Endometrium (tissue), 2 donors: ENCODE measurements at regions not wholly inside any gene's neighbourhood (a gene's known extent, or its start where the extent isn't known, plus 50 kb on each side); places are given as distances from the start of the nearest gene placed in this dataset.

Experiments
- FAIRE-seq: peaks from 2 replicates; lab custom pipeline; 2012; peaks lifted over from hg19 to GRCh38; lab: Jason Lieb, UNC
- donor health status: control.
- donor health status: control.

GRCh38 chr9:107210775-107211174 is 72.3 kb upstream of the RAD23B start:
- no peak for FAIRE-seq

GRCh38 chr9:107211284-107211923 is 71.7 kb upstream of the RAD23B start:
- no peak for FAIRE-seq

DNA sequence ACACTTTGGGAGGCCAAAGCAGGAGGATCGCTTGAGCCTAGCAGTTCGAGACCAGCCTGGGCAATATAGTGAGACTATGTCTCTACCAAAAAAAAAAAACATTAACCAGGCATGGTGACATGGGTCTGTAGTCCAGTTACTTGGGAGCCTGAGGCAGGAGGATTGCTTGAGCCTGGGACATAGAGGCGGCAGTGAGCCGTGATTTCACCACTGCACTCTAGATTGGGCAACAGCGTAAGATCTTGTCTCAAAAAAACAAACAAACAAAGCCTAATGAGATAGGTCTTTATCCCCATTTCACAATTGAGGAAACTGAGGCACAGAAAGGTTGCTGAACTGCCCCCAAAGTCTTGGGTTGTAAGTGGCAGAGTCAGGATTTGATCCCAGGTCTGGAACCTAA is 70.5 kb upstream of the RAD23B start:
- no peak for FAIRE-seq

DNA sequence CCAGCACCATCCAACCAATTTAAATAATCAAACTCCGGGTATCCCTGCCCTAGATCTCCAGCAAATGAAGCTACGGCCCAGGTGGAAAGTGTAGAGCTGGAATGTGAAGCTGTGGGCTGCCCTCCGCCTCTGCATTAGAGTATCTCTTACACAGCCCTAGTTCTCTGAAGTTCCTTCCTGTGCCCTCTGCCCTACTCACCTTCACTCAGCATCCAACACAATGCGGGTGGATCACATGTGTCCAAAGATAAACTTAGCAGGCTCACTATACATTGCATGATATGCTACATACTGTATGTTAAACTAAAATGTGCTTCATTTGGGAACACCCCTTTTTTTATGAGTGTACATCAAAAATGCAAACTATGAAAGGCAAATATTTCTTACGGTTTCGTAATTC is 70.0 kb upstream of the RAD23B start:
- no peak for FAIRE-seq

- FAIRE-seq: no peak
These were observed 69.5 kb upstream of the RAD23B start for GRCh38 chr9:107213561-107214028.

GRCh38 chr9:107214381-107214780 is 68.7 kb upstream of the RAD23B start:
- FAIRE-seq: no peak

GRCh38 chr9:107214915-107215314 is 68.2 kb upstream of the RAD23B start:
- no peak for FAIRE-seq

DNA sequence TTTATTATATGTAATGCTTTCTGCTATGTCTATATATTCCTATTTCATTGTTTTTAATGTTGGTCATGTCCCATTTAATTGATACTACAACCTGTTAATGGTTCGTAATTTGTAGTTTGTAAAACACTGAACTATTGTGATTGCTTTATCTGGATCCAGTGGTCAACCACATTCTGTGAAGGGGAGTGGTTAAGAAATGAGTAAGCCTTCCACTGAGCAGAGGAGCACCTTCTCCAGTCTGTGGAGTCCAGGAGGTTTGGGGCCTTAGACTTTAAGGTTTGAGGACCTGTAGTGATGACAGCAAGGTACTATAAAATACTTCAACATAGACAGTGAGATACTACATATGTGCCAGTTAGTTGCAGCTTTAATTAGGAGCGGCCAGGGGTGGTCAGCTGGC is 67.7 kb upstream of the RAD23B start:
- FAIRE-seq: no peak

DNA sequence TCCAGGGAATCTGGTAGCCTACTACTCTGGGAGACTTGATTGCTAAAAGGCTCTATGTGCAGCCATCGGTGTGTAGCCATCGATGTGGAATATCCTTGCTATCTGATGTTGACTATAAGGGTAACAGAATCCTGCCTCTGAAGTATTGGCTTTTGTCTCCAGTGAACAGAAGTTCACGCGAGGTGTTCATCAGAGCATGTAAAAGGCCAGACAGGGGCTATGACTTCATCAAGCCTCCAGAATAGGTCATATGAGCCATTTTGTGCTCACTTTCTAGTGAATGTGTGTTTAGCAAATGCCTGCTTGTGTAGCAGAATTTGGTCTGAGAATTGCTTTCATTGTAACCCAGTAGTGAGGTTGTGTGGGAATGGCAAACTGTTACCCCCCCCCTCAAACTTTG is 66.8 kb upstream of the RAD23B start:
- no peak for FAIRE-seq

DNA sequence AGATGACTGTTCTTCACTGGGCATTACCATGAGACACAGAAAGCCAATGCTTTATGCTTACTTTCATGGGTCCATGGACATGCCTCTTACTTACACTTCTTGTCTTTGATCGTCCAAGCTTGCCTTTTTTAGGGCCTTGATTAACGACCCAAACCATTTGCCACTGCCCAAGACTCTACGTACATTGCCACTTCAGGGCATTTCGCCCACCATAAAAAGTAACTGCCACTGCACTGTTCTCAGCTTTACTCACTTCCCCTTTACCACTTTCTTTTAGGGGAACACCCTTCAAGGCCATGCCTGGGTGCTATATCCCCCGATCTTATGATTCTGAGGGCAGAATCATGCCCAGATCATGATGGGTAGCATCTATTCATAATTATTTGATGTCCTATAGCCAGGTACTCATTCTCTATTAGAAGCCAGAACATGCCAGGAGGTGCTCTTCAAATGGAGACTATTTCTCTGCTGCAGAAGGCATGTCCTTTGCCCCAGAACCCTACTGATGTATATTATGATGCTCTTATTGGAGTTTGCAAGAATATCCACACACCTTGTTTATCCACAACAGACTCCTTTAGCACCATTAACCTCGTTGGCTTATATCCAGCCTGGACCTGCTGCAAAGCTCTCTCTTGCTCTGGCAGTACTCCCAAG is 64.1 kb upstream of the RAD23B start:
- FAIRE-seq: no peak

GRCh38 chr9:107219486-107220077 is 63.5 kb upstream of the RAD23B start:
- no peak for FAIRE-seq

GRCh38 chr9:107221321-107221720 is 61.8 kb upstream of the RAD23B start:
- no peak for FAIRE-seq

DNA sequence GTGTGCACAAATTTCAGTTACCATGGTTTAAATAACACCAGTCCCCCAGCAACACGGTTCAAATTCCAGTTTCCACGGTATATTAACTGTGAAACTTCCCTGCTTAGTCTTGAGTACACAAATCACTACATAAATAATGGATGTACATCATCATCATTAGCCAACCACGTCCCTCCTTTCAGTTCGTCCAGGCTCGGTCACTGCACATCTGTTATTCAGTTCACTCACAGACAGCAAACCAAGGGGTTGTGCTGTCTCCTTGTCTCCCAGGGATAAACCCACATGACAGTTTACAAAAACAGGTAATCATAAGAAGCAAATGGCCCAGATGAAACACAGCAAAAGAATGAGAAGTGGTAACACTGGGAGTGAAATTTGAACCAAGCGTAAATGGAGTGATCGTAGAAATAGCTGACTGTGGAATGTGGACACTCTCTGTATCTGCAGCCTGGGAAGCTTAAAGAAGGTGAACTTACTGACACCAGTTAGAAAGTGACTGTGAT is 61.0 kb upstream of the RAD23B start:
- no peak for FAIRE-seq

DNA sequence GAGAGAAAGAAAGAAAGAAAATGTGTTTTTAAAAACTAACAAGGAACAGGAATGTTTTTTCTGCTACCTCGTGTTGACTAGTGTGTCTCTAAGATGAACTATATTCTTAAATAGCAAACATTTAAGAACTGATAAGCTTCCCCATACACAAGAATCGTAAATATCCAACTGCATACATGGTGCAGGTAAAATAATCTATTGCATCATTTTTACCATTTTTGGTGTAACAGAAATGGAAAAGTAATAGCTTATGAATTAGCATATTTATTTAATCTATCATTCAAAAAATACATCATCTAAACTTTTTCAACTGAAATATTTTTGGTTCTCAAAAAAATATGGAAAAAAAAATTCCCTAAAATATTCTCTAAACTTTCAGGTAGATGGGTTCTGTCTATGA is 59.7 kb upstream of the RAD23B start:
- FAIRE-seq: no peak

DNA sequence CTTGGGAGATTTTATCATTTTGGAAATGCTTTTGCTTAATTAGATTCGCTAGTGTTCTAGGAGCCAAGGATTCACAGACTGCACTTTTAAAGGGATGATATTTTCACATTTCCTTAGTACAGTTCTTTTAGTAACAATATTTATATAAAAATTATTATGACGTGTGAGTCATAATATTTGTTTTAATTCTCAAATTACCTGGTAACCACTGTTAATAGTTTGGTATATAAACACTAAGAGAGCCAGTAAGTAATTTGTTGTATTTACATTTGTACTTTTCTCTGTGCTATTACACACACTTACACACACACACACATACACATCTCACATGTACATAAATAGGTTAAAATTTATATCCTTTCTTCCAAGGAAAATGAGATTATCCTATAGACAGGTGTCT is 58.8 kb upstream of the RAD23B start:
- FAIRE-seq: no peak

- FAIRE-seq: no peak
These were observed 56.7 kb upstream of the RAD23B start for GRCh38 chr9:107226421-107226820.

DNA sequence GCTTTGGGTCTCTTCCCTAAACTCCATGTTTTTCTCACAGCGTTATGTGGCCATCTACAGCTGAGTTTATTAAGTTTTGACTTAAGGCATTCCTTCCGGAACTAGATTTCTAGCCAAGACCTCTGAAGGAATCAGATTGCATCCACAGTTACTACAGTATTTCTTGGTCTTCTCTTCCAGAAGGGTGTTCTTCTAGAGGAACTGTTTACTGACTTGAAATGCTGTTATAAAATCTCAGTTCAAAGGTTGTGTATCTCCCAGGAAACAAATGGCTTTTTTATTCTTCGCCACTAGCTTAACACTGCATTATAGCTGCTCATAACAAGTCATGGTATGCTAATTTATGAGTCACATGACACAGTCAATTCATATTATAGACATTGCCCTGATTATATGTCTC is 55.3 kb upstream of the RAD23B start:
- no peak for FAIRE-seq

- no peak for FAIRE-seq
These were observed 54.5 kb upstream of the RAD23B start for GRCh38 chr9:107228496-107229039.

- no peak for FAIRE-seq
These were observed 53.8 kb upstream of the RAD23B start for GRCh38 chr9:107229241-107229741.
